ENCODE measurements at regions not wholly inside any gene's neighbourhood (a gene's known extent, or its start where the extent isn't known, plus 50 kb on each side); places are given as distances from the start of the nearest gene placed in this dataset.

DNA sequence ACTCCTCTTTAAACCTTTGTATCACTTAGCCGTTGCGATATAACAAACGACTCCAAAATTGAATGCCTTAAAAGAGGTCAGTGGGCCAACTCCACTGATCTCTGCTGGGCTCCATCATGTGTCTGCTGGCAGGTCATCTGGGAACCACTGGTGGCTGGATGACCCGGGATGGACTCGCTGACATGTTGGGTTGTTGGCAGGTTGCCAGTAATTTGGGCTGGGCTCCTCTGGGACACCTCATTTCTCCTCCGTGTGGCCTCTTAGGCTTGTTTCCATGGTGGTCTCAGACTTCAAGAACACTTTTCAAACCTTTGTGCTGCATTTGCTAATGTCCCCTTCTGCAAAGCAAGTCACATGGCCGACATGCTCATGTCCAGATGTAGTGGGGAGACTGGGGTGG lies 139.3 kb upstream of the POU3F1 start:
- no peak overlapping the region for H3K27ac ChIP-seq (ENCODE audit: insufficient read length, low read depth, low read length)
- whole genome bisulfite sequencing (ENCODE audit: extremely low coverage, insufficient read length, low lambda C conversion rate) = no CpG with 5 or more reads among the region's 7 CpGs

More for the DNA sequence above, 139.3 kb upstream of the POU3F1 start:
- Histone ChIP-seq H2BK20ac (ENCODE audit: low read depth, low read length, poor library complexity, severe bottlenecking) (no peak overlapping the region), H3K56ac (ENCODE audit: insufficient read length, low read depth, low read length) (no peak overlapping the region), H2AFZ (ENCODE audit: low read length) (no peak overlapping the region), H2BK15ac (ENCODE audit: low read depth, low read length) (no peak overlapping the region), H3T11ph (ENCODE audit: low read length) (no peak overlapping the region), H3K14ac (ENCODE audit: insufficient read depth, low read length) (no peak overlapping the region), H3K4ac (ENCODE audit: low read depth, low read length) (no peak overlapping the region), H2BK5ac (ENCODE audit: insufficient read length, low read length) (no peak overlapping the region), H4K91ac (ENCODE audit: insufficient read length, low read depth, low read length) (no peak overlapping the region), H2BK12ac (ENCODE audit: insufficient read length, low read depth, low read length) (no peak overlapping the region), H3K23me2 (ENCODE audit: insufficient read length, low read depth, low read length, poor library complexity, severe bottlenecking) (no peaks in the 10 kb centered on the region), H3K79me1 (ENCODE audit: insufficient read depth, low read depth, low read length, poor library complexity, severe bottlenecking) (no peaks in the 10 kb centered on the region), H3K9me3 (ENCODE audit: control insufficient read depth, low read depth, low read length) (no peaks in the 10 kb centered on the region), H3K79me2 (ENCODE audit: insufficient read depth, low read length) (no peaks in the 10 kb centered on the region), H4K20me1 (ENCODE audit: control insufficient read depth, insufficient read depth, insufficient read length) (no peaks in the 10 kb centered on the region), H2BK120ac (ENCODE audit: low read depth, low read length, poor library complexity, severe bottlenecking) (no peak overlapping the region), H3K18ac (ENCODE audit: insufficient read length, low read depth, low read length) (no peak overlapping the region), H3K4me1 (ENCODE audit: insufficient read depth, low read length) (peaks cover 5% of the 10 kb centered on the region; the same call in 1 of the 2 replicates), H3K23ac (ENCODE audit: insufficient read length, low read depth, low read length) (no peak overlapping the region), H4K8ac (replicated peaks; ENCODE audit: insufficient read length, low read depth, low read length) (no peak overlapping the region), H4K5ac (ENCODE audit: insufficient read length, low read depth, low read length) (no peak overlapping the region), H3K27me3 (ENCODE audit: insufficient read depth, low read length) (no peaks in the 10 kb centered on the region), H3K9ac (ENCODE audit: extremely low read depth, insufficient read length, low read length) (no peak overlapping the region), H3K4me2 (ENCODE audit: insufficient read depth, insufficient read length, low read length) (no peak overlapping the region), H2AK5ac (ENCODE audit: insufficient read length, low read length) (no peak overlapping the region)
- DNase-seq = no peak
- Mint-ChIP-seq H3K27ac (no peak overlapping the region), H3K9me3 (peaks cover 9 to 14% of the 10 kb centered on the region in 2 experiments), H3K27me3 (ENCODE audit: low read depth) (peaks cover 17% of the 10 kb centered on the region), H3K4me1 (peaks cover 14 to 15% of the 10 kb centered on the region in 2 experiments), H3K4me3 (no peak overlapping the region), H3K36me3 (ENCODE audit: insufficient read depth in 1 of 3, low read depth in 3 of 3) (peaks cover 0 to 15% (median 4%) of the 10 kb centered on the region in 3 experiments; a peak in 5 of 7 replicates)
- TF ChIP-seq, protein P1, sequence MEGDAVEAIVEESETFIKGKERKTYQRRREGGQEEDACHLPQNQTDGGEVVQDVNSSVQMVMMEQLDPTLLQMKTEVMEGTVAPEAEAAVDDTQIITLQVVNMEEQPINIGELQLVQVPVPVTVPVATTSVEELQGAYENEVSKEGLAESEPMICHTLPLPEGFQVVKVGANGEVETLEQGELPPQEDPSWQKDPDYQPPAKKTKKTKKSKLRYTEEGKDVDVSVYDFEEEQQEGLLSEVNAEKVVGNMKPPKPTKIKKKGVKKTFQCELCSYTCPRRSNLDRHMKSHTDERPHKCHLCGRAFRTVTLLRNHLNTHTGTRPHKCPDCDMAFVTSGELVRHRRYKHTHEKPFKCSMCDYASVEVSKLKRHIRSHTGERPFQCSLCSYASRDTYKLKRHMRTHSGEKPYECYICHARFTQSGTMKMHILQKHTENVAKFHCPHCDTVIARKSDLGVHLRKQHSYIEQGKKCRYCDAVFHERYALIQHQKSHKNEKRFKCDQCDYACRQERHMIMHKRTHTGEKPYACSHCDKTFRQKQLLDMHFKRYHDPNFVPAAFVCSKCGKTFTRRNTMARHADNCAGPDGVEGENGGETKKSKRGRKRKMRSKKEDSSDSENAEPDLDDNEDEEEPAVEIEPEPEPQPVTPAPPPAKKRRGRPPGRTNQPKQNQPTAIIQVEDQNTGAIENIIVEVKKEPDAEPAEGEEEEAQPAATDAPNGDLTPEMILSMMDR (conservative IDR thresholded peaks at IDR 0.05) = no peak

Measured in H9 (cell line).